HFFc6 (cell line): ENCODE measurements at regions not wholly inside any gene's neighbourhood (a gene's known extent, or its start where the extent isn't known, plus 50 kb on each side); places are given as distances from the start of the nearest gene placed in this dataset.

Experiments
- DNase-seq: peaks from one replicate; pipeline ENCODE4 v3.0.0-alpha.2; 2018
- H3K27ac Mint-ChIP-seq: 2 replicates; pipeline ENCODE4 v1.8.0; 2020; ENCODE audit warnings: mild to moderate bottlenecking, mixed read lengths
- H3K27me3 Mint-ChIP-seq: 2 replicates; pipeline ENCODE4 v1.8.0; 2021; ENCODE audit warnings: mild to moderate bottlenecking, moderate library complexity, mixed read lengths; ENCODE audit not compliant: insufficient read depth
- H3K36me3 Mint-ChIP-seq: 2 replicates; pipeline ENCODE4 v1.8.0; 2021; ENCODE audit warnings: low read depth, mixed read lengths
- H3K4me1 Mint-ChIP-seq: 2 replicates; pipeline ENCODE4 v1.8.0; 2020; ENCODE audit warnings: low read depth, mixed read lengths
- H3K4me3 Mint-ChIP-seq: 2 replicates; pipeline ENCODE4 v1.8.0; 2020; ENCODE audit warnings: mild to moderate bottlenecking, moderate library complexity, mixed read lengths
- H3K9me3 Mint-ChIP-seq: 2 replicates; pipeline ENCODE4 v1.8.0; 2020; ENCODE audit warnings: mild to moderate bottlenecking, mixed read lengths
- CTCF ChIP-seq: fragments of 200-600 bp; sonication (generic); IDR thresholded peaks from 2 replicates; pipeline ENCODE4 v1.5.0; 2021; ENCODE audit warnings: antibody characterized with exemption, mild to moderate bottlenecking

- Mint-ChIP-seq H3K27me3 (peaks cover 13% of the 10 kb centered on the region), H3K9me3 (peaks cover 6% of the 10 kb centered on the region), H3K4me1 (peaks cover 32% of the 10 kb centered on the region), H3K4me3 (peak overlapping the region; percentile 77), H3K27ac (peak overlapping the region; percentile 100), H3K36me3 (peaks cover 8% of the 10 kb centered on the region)
- DNase-seq: no peak
- no peak for TF ChIP-seq CTCF
Measured at GRCh38 chr21:43332861-43333297, 94.1 kb downstream of the SIK1 start.

GRCh38 chr21:43331962-43332828 is 94.7 kb downstream of the SIK1 start:
- Mint-ChIP-seq H3K27me3 (peaks cover 10% of the 10 kb centered on the region), H3K27ac (peak overlapping the region; percentile 100), H3K36me3 (peaks cover 5% of the 10 kb centered on the region; the same call in 1 of the 2 replicates), H3K4me1 (peaks cover 32% of the 10 kb centered on the region), H3K9me3 (no peaks in the 10 kb centered on the region; the same call in 1 of the 2 replicates), H3K4me3 (peak overlapping the region; percentile 77)
- peak; percentile 87 for DNase-seq
- no peak for TF ChIP-seq CTCF

GRCh38 chr21:43331111-43331961 is 95.6 kb downstream of the SIK1 start:
- H3K27me3 Mint-ChIP-seq: peaks cover 16% of the 10 kb centered on the region
- peaks cover 32% of the 10 kb centered on the region for H3K4me1 Mint-ChIP-seq
- no peaks in the 10 kb centered on the region; the same call in 1 of the 2 replicates for H3K9me3 Mint-ChIP-seq
- TF ChIP-seq CTCF: no peak
- H3K36me3 Mint-ChIP-seq: peaks cover 5% of the 10 kb centered on the region; the same call in 1 of the 2 replicates
- no peak for DNase-seq
- H3K4me3 Mint-ChIP-seq: no peak overlapping the region
- H3K27ac Mint-ChIP-seq: peak overlapping the region; percentile 100

- H3K9me3 Mint-ChIP-seq: no peaks in the 10 kb centered on the region; the same call in 1 of the 2 replicates
- no peak overlapping the region for H3K27ac Mint-ChIP-seq
- no peak overlapping the region for H3K4me3 Mint-ChIP-seq
- H3K4me1 Mint-ChIP-seq: peaks cover 32% of the 10 kb centered on the region
- DNase-seq: no peak
- peaks cover 21% of the 10 kb centered on the region for H3K27me3 Mint-ChIP-seq
- peaks cover 5% of the 10 kb centered on the region; the same call in 1 of the 2 replicates for H3K36me3 Mint-ChIP-seq
- TF ChIP-seq CTCF: no peak
Measured at GRCh38 chr21:43330306-43330881, 96.5 kb downstream of the SIK1 start.

GRCh38 chr21:43329711-43330269 is 97.1 kb downstream of the SIK1 start:
- no peaks in the 10 kb centered on the region; the same call in 1 of the 2 replicates for H3K9me3 Mint-ChIP-seq
- H3K36me3 Mint-ChIP-seq: peaks cover 5% of the 10 kb centered on the region; the same call in 1 of the 2 replicates
- no peak overlapping the region for H3K27ac Mint-ChIP-seq
- peaks cover 21% of the 10 kb centered on the region for H3K27me3 Mint-ChIP-seq
- no peak for DNase-seq
- no peak overlapping the region for H3K4me3 Mint-ChIP-seq
- TF ChIP-seq CTCF: no peak
- peaks cover 32% of the 10 kb centered on the region for H3K4me1 Mint-ChIP-seq
